ENCODE measurements at regions not wholly inside any gene's neighbourhood (a gene's known extent, or its start where the extent isn't known, plus 50 kb on each side); places are given as distances from the start of the nearest gene placed in this dataset.

- intact Hi-C loops (cut with micrococcal nuclease; ENCODE audit: unreplicated experiment), result no loop called here
- ChIA-PET POLR2A (no interaction called here), CTCF (ENCODE audit: low intra/inter-chr PET ratio, low total read pairs) (no interaction called here)
- H3K79me2 ChIP-seq (ENCODE audit: insufficient read depth, low read length), result no peaks in the 10 kb centered on the region
- BruUV-seq (replicated peaks), result no TSS peak
- no peaks in the 10 kb centered on the region for H4K20me1 ChIP-seq (ENCODE audit: insufficient read depth, low read length)
- WGBS (ENCODE audit: low lambda C conversion rate), result 48% methylated on average over 3 of the region's 3 CpGs
- no peak for FAIRE-seq
- no peaks in the 10 kb centered on the region for H3K4me1 ChIP-seq (ENCODE audit: insufficient read depth, low read length)
- H3K27me3 ChIP-seq (ENCODE audit: control insufficient read depth in 1 of 2, insufficient read depth in 2 of 2, low read length in 2 of 2), result peaks cover 7 to 52% of the 10 kb centered on the region in 2 experiments; a peak in 3 of 5 replicates
- DNase-seq (ENCODE audit: low spot score), result no peak
- in situ Hi-C loops (cut with HindIII; ENCODE audit: extremely low pct_ligation_motif_present, low pct_unique_long_range_greater_than_20kb), result no loop called here
- no peak for ATAC-seq
- H3K4me2 ChIP-seq (ENCODE audit: low read depth, low read length), result no peak overlapping the region
- H3K9me3 ChIP-seq (ENCODE audit: low read length), result no peaks in the 10 kb centered on the region
- H3K36me3 ChIP-seq (replicated peaks in 1 of 2; ENCODE audit: control insufficient read depth in 1 of 2, insufficient read depth in 2 of 2, low read length in 2 of 2), result no peaks in the 10 kb centered on the region
- H2AFZ ChIP-seq (ENCODE audit: low read length), result no peak overlapping the region
- TF ChIP-seq THRA (CRISPR knock-in tag; IDR thresholded peaks at IDR 0.05; ENCODE audit: borderline replicate concordance) (no peak), BRD4 (CRISPR knock-in tag; IDR thresholded peaks at IDR 0.05) (no peak), BHLHE40 (IDR thresholded peaks at IDR 0.05; ENCODE audit: low read length) (no peak), SMC3 (IDR thresholded peaks at IDR 0.05; ENCODE audit: low read length) (no peak), ZNF704 (CRISPR knock-in tag; IDR thresholded peaks at IDR 0.05; ENCODE audit: borderline replicate concordance) (no peak), ZKSCAN5 (CRISPR knock-in tag; IDR thresholded peaks at IDR 0.05) (no peak), FOXO1 (CRISPR knock-in tag; IDR thresholded peaks at IDR 0.05) (no peak), NCOR1 (IDR thresholded peaks at IDR 0.05; ENCODE audit: borderline replicate concordance, low read length) (no peak), ZNF552 (CRISPR knock-in tag; IDR thresholded peaks at IDR 0.05; ENCODE audit: borderline replicate concordance) (no peak), ZNF589 (CRISPR knock-in tag; conservative IDR thresholded peaks at IDR 0.05) (no peak), EZH2 (conservative IDR thresholded peaks at IDR 0.05; ENCODE audit: low read depth, low read length) (no peak), DNMT1 (CRISPR knock-in tag; IDR thresholded peaks at IDR 0.05) (no peak), ZNF574 (CRISPR knock-in tag; IDR thresholded peaks at IDR 0.05) (no peak)
- no peak overlapping the region for H3K4me3 ChIP-seq (replicated peaks in 1 of 3; ENCODE audit: insufficient read depth in 1 of 3, low read depth in 2 of 3, low read length in 3 of 3)
- no peak overlapping the region for H3K27ac ChIP-seq (ENCODE audit: extremely low read length, insufficient read depth, low read length)
- no peak overlapping the region for H3K9ac ChIP-seq (ENCODE audit: insufficient read depth, low read depth, low read length)
Measured at GRCh38 chr20:48461735-48462119, 366.1 kb downstream of the PREX1 start.
